H9 (cell line): ENCODE measurements at regions not wholly inside any gene's neighbourhood (a gene's known extent, or its start where the extent isn't known, plus 50 kb on each side); places are given as distances from the start of the nearest gene placed in this dataset.

Experiments used
- DNase-seq: peaks from one replicate; pipeline ENCODE4 v3.0.0-alpha.2; 2017
- H2AFZ ChIP-seq: one replicate; pipeline ENCODE4 v1.6.1; 2013; ENCODE audit warnings: mild to moderate bottlenecking, low read length, control low read depth, moderate library complexity
- H2AK5ac ChIP-seq: 2 replicates; pipeline ENCODE4 v1.6.1; 2013; ENCODE audit warnings: low read length, control low read depth, mixed read lengths; ENCODE audit not compliant: insufficient read length
- H2BK120ac ChIP-seq: one replicate; pipeline ENCODE4 v1.6.1; 2013; ENCODE audit warnings: low read depth, mild to moderate bottlenecking, low read length, control low read depth, inconsistent platforms; ENCODE audit not compliant: poor library complexity, severe bottlenecking
- H2BK12ac ChIP-seq: 2 replicates; pipeline ENCODE4 v1.6.1; 2013; ENCODE audit warnings: low read length, control low read depth, mixed read lengths, low read depth; ENCODE audit not compliant: insufficient read length
- H2BK15ac ChIP-seq: 2 replicates; pipeline ENCODE4 v1.6.1; 2013; ENCODE audit warnings: low read depth, low read length, control low read depth
- H2BK20ac ChIP-seq: one replicate; pipeline ENCODE4 v1.6.1; 2013; ENCODE audit warnings: low read depth, mild to moderate bottlenecking, low read length, control low read depth, inconsistent platforms; ENCODE audit not compliant: poor library complexity, severe bottlenecking
- H2BK5ac ChIP-seq: 2 replicates; pipeline ENCODE4 v1.6.1; 2013; ENCODE audit warnings: low read length, control low read depth, mixed read lengths; ENCODE audit not compliant: insufficient read length
- H3K14ac ChIP-seq: 2 replicates; pipeline ENCODE4 v1.6.1; 2013; ENCODE audit warnings: low read length, control low read depth; ENCODE audit not compliant: insufficient read depth
- H3K18ac ChIP-seq: 2 replicates; pipeline ENCODE4 v1.6.1; 2013; ENCODE audit warnings: low read depth, mild to moderate bottlenecking, mixed read lengths, low read length, control low read depth; ENCODE audit not compliant: insufficient read length
- H3K23ac ChIP-seq: 2 replicates; pipeline ENCODE4 v1.6.1; 2013; ENCODE audit warnings: low read length, control low read depth, mixed read lengths, low read depth; ENCODE audit not compliant: insufficient read length
- H3K23me2 ChIP-seq: 2 replicates; pipeline ENCODE4 v1.6.1; 2013; ENCODE audit warnings: low read depth, mild to moderate bottlenecking, mixed read lengths, low read length, control low read depth; ENCODE audit not compliant: insufficient read length, poor library complexity, severe bottlenecking
- H3K27ac ChIP-seq: 2 replicates; pipeline ENCODE4 v1.5.1; 2013; ENCODE audit warnings: low read length, control low read depth, mixed read lengths, low read depth; ENCODE audit not compliant: insufficient read length
- H3K27me3 ChIP-seq: 2 replicates; pipeline ENCODE4 v1.6.1; 2013; ENCODE audit warnings: low read length, control low read depth, inconsistent platforms; ENCODE audit not compliant: insufficient read depth
- H3K4ac ChIP-seq: 2 replicates; pipeline ENCODE4 v1.6.1; 2013; ENCODE audit warnings: low read depth, mild to moderate bottlenecking, control low read depth, inconsistent platforms, low read length, moderate library complexity
- H3K4me1 ChIP-seq: 2 replicates; pipeline ENCODE4 v1.6.1; 2013; ENCODE audit warnings: low read length, control low read depth, inconsistent platforms; ENCODE audit not compliant: insufficient read depth
- H3K4me2 ChIP-seq: 2 replicates; pipeline ENCODE4 v1.6.1; 2013; ENCODE audit warnings: low read length, control low read depth, mixed read lengths; ENCODE audit not compliant: insufficient read length, insufficient read depth
- H3K56ac ChIP-seq: 2 replicates; pipeline ENCODE4 v1.6.1; 2013; ENCODE audit warnings: low read depth, mild to moderate bottlenecking, mixed read lengths, low read length, control low read depth; ENCODE audit not compliant: insufficient read length
- H3K79me1 ChIP-seq: 2 replicates; pipeline ENCODE4 v1.6.1; 2013; ENCODE audit warnings: low read depth, mild to moderate bottlenecking, moderate library complexity, low read length, control low read depth, inconsistent platforms; ENCODE audit not compliant: insufficient read depth, poor library complexity, severe bottlenecking
- H3K79me2 ChIP-seq: 2 replicates; pipeline ENCODE4 v1.6.1; 2013; ENCODE audit warnings: low read length, control low read depth, inconsistent platforms; ENCODE audit not compliant: insufficient read depth
- H3K9ac ChIP-seq: 2 replicates; pipeline ENCODE4 v1.6.1; 2013; ENCODE audit warnings: low read length, control low read depth, mixed read lengths; ENCODE audit not compliant: insufficient read length; ENCODE audit errors: extremely low read depth
- H3K9me3 ChIP-seq: one replicate; pipeline ENCODE4 v1.6.1; 2013; ENCODE audit warnings: low read depth, low read length, inconsistent platforms; ENCODE audit not compliant: control insufficient read depth
- H3T11ph ChIP-seq: one replicate; pipeline ENCODE4 v1.6.1; 2013; ENCODE audit warnings: mild to moderate bottlenecking, low read length, control low read depth, inconsistent platforms
- H4K20me1 ChIP-seq: one replicate; pipeline ENCODE4 v1.6.1; 2013; ENCODE audit not compliant: control insufficient read depth, insufficient read length, insufficient read depth
- H4K5ac ChIP-seq: 2 replicates; pipeline ENCODE4 v1.6.1; 2013; ENCODE audit warnings: low read depth, mild to moderate bottlenecking, mixed read lengths, low read length, control low read depth; ENCODE audit not compliant: insufficient read length
- H4K8ac ChIP-seq: replicated peaks from 2 replicates; pipeline ENCODE4 v1.6.1; 2013; ENCODE audit warnings: low read length, control low read depth, mixed read lengths, low read depth; ENCODE audit not compliant: insufficient read length
- H4K91ac ChIP-seq: 2 replicates; pipeline ENCODE4 v1.6.1; 2013; ENCODE audit warnings: low read depth, mild to moderate bottlenecking, moderate library complexity, mixed read lengths, low read length, control low read depth; ENCODE audit not compliant: insufficient read length
- H3K27ac Mint-ChIP-seq, 3 experiments: 2 replicates in 2 of 3; 3 replicates in 1 of 3; pipeline ENCODE4 v1.8.0; 2020 to 2021; ENCODE audit warnings: mixed read lengths in 3 of 3, mild to moderate bottlenecking in 1 of 3, moderate library complexity in 1 of 3
- H3K27me3 Mint-ChIP-seq: 2 replicates; pipeline ENCODE4 v1.8.0; 2021; ENCODE audit warnings: low read depth, mild to moderate bottlenecking, moderate library complexity, mixed read lengths
- H3K36me3 Mint-ChIP-seq, 3 experiments: 2 replicates in 2 of 3; 3 replicates in 1 of 3; pipeline ENCODE4 v1.8.0; 2020 to 2021; ENCODE audit warnings: low read depth in 3 of 3, mixed read lengths in 3 of 3; ENCODE audit not compliant: insufficient read depth in 1 of 3
- H3K4me1 Mint-ChIP-seq, 2 experiments: 2 replicates each; pipeline ENCODE4 v1.8.0; 2020; ENCODE audit warnings: mixed read lengths in 2 of 2
- H3K4me3 Mint-ChIP-seq, 2 experiments: 2 replicates in 1 of 2; 3 replicates in 1 of 2; pipeline ENCODE4 v1.8.0; 2020 to 2021; ENCODE audit warnings: mild to moderate bottlenecking in 2 of 2, mixed read lengths in 2 of 2, moderate library complexity in 1 of 2
- H3K9me3 Mint-ChIP-seq, 2 experiments: 2 replicates in 1 of 2; 3 replicates in 1 of 2; pipeline ENCODE4 v1.8.0; 2020; ENCODE audit warnings: mild to moderate bottlenecking in 2 of 2, mixed read lengths in 2 of 2, moderate library complexity in 1 of 2
- CTCF ChIP-seq: fragments of 200-600 bp; sonication (generic); conservative IDR thresholded peaks from 3 replicates; pipeline ENCODE4 v1.8.0; 2021; ENCODE audit warnings: antibody characterized with exemption, mild to moderate bottlenecking
- WGBS: extraction: QIAGEN DNeasy Blood & Tissue Kit; methylation state at CpG from one replicate; pipeline ENCODE4 v1.1.7; 2013; ENCODE audit warnings: missing lambda C conversion rate, low lambda C conversion rate, mixed read lengths; ENCODE audit not compliant: insufficient read length; ENCODE audit errors: extremely low coverage; 5-methylcytosine and 5-hydroxymethylcytosine counted together

GRCh38 chr10:59595593-59595992, 114.1 kb downstream of the SLC16A9 start:
- H3K27ac Mint-ChIP-seq: no peak overlapping the region
- no peaks in the 10 kb centered on the region for H3K36me3 Mint-ChIP-seq
- Histone ChIP-seq H2AFZ (no peak overlapping the region), H2BK120ac (no peak overlapping the region), H2BK5ac (no peak overlapping the region), H3K79me1 (no peaks in the 10 kb centered on the region), H3K14ac (no peak overlapping the region), H3K23me2 (no peaks in the 10 kb centered on the region), H4K20me1 (no peaks in the 10 kb centered on the region), H3K4me2 (no peak overlapping the region), H2BK20ac (no peak overlapping the region), H4K8ac (no peak overlapping the region), H2BK12ac (no peak overlapping the region), H3T11ph (no peak overlapping the region), H3K4ac (no peak overlapping the region), H3K79me2 (no peaks in the 10 kb centered on the region), H3K56ac (no peak overlapping the region), H3K27ac (no peak overlapping the region), H2BK15ac (no peak overlapping the region), H3K9ac (no peak overlapping the region), H4K5ac (no peak overlapping the region), H2AK5ac (no peak overlapping the region), H4K91ac (no peak overlapping the region), H3K23ac (no peak overlapping the region), H3K4me1 (no peaks in the 10 kb centered on the region), H3K27me3 (no peaks in the 10 kb centered on the region), H3K18ac (no peak overlapping the region), H3K9me3 (no peaks in the 10 kb centered on the region)
- H3K27me3 Mint-ChIP-seq: no peaks in the 10 kb centered on the region
- DNase-seq: no peak
- no peak overlapping the region for H3K4me3 Mint-ChIP-seq
- H3K4me1 Mint-ChIP-seq: no peaks in the 10 kb centered on the region
- TF ChIP-seq CTCF: no peak
- H3K9me3 Mint-ChIP-seq: no peaks in the 10 kb centered on the region
- WGBS: no CpG with 5 or more reads among the region's 1 CpG
